Smooth muscle cell (in vitro differentiated cells): ENCODE measurements at regions not wholly inside any gene's neighbourhood (a gene's known extent, or its start where the extent isn't known, plus 50 kb on each side); places are given as distances from the start of the nearest gene placed in this dataset.

ENCODE experiments used
- DNase-seq: peaks from one replicate; lab custom pipeline; 2025; ENCODE audit not compliant: unreplicated experiment; lab: John Stamatoyannopoulos, UW
- H2AFZ ChIP-seq: fragments of 200-600 bp; sonication (generic); 2 replicates; pipeline ENCODE4 v1.6.0; 2016; ENCODE audit warnings: antibody characterized with exemption, low read depth, mild to moderate bottlenecking
- H3F3A ChIP-seq: fragments of 200-600 bp; sonication (generic); 2 replicates; pipeline ENCODE4 v1.6.0; 2017; ENCODE audit warnings: antibody characterized with exemption, low read depth
- H3K27ac ChIP-seq: fragments of 200-600 bp; sonication (generic); 2 replicates; pipeline ENCODE4 v1.5.1; 2016; ENCODE audit warnings: low read depth, mild to moderate bottlenecking
- H3K27me3 ChIP-seq: fragments of 200-600 bp; sonication (generic); 2 replicates; pipeline ENCODE4 v1.6.1; 2016; ENCODE audit warnings: low read depth, mild to moderate bottlenecking
- H3K36me3 ChIP-seq: fragments of 200-600 bp; sonication (generic); 2 replicates; pipeline ENCODE4 v1.5.1; 2016; ENCODE audit warnings: low read depth
- H3K4me1 ChIP-seq: fragments of 200-600 bp; sonication (generic); 2 replicates; pipeline ENCODE4 v1.5.1; 2016; ENCODE audit warnings: low read depth
- H3K4me2 ChIP-seq: fragments of 200-600 bp; sonication (generic); 2 replicates; pipeline ENCODE4 v1.6.0; 2016; ENCODE audit warnings: mild to moderate bottlenecking
- H3K4me3 ChIP-seq: fragments of 200-600 bp; sonication (generic); 2 replicates; pipeline ENCODE4 v1.5.1; 2016; ENCODE audit warnings: mild to moderate bottlenecking
- H3K79me2 ChIP-seq: fragments of 200-600 bp; sonication (generic); 2 replicates; pipeline ENCODE4 v1.6.0; 2016; ENCODE audit warnings: low read depth, mild to moderate bottlenecking
- H3K9ac ChIP-seq: fragments of 200-600 bp; sonication (generic); 2 replicates; pipeline ENCODE4 v1.6.0; 2016; ENCODE audit warnings: low read depth
- H3K9me3 ChIP-seq: fragments of 200-600 bp; sonication (generic); replicated peaks from 2 replicates; pipeline ENCODE4 v1.5.1; 2016; ENCODE audit warnings: low read depth
- H4K20me1 ChIP-seq: fragments of 200-600 bp; sonication (generic); 2 replicates; pipeline ENCODE4 v1.6.0; 2016; ENCODE audit warnings: low read depth
- WGBS: methylation state at CpG from one replicate; pipeline ENCODE4 v1.1.7; 2016; ENCODE audit warnings: low lambda C conversion rate; 5-methylcytosine and 5-hydroxymethylcytosine counted together
- TF ChIP-seq, protein P1 (sequence below): fragments of 200-600 bp; sonication (generic); IDR thresholded peaks from 2 replicates; pipeline ENCODE4 v1.5.1; 2017; ENCODE audit warnings: borderline replicate concordance, mild to moderate bottlenecking, antibody characterized with exemption; ENCODE audit not compliant: insufficient read depth, poor library complexity, severe bottlenecking

DNA sequence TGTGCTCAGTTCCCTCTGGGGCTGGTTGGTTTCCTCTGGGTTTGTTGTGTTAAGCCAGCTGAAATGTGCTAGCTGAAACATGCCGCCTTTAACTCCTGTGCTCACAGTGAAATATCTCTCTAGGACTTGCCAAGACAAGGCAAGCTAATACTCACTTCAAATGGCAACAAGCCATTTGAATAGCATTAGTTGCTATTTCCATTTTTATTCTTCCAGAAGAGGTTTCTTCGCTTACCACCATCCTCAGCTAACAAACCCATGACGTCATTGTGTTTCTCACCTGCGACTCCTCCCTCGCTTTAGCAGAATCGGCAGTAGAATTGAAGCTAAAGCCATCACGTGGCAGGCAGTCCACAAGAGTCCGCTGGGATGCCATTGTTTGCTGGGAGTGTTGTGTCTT is 61.3 kb downstream of the ZNF22 start:
- Histone ChIP-seq H3K79me2 (no peaks in the 10 kb centered on the region), H3K27me3 (no peaks in the 10 kb centered on the region), H3K9ac (no peak overlapping the region), H3K4me1 (no peaks in the 10 kb centered on the region), H3K36me3 (no peaks in the 10 kb centered on the region), H2AFZ (no peak overlapping the region), H3K27ac (no peak overlapping the region), H3F3A (no peaks in the 10 kb centered on the region), H3K4me2 (no peak overlapping the region), H3K4me3 (no peak overlapping the region), H4K20me1 (no peaks in the 10 kb centered on the region), H3K9me3 (no peaks in the 10 kb centered on the region)
- no peak for DNase-seq
- WGBS = 77% methylated on average over 8 of the region's 8 CpGs
- TF ChIP-seq, protein P1, sequence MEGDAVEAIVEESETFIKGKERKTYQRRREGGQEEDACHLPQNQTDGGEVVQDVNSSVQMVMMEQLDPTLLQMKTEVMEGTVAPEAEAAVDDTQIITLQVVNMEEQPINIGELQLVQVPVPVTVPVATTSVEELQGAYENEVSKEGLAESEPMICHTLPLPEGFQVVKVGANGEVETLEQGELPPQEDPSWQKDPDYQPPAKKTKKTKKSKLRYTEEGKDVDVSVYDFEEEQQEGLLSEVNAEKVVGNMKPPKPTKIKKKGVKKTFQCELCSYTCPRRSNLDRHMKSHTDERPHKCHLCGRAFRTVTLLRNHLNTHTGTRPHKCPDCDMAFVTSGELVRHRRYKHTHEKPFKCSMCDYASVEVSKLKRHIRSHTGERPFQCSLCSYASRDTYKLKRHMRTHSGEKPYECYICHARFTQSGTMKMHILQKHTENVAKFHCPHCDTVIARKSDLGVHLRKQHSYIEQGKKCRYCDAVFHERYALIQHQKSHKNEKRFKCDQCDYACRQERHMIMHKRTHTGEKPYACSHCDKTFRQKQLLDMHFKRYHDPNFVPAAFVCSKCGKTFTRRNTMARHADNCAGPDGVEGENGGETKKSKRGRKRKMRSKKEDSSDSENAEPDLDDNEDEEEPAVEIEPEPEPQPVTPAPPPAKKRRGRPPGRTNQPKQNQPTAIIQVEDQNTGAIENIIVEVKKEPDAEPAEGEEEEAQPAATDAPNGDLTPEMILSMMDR = no peak

DNA sequence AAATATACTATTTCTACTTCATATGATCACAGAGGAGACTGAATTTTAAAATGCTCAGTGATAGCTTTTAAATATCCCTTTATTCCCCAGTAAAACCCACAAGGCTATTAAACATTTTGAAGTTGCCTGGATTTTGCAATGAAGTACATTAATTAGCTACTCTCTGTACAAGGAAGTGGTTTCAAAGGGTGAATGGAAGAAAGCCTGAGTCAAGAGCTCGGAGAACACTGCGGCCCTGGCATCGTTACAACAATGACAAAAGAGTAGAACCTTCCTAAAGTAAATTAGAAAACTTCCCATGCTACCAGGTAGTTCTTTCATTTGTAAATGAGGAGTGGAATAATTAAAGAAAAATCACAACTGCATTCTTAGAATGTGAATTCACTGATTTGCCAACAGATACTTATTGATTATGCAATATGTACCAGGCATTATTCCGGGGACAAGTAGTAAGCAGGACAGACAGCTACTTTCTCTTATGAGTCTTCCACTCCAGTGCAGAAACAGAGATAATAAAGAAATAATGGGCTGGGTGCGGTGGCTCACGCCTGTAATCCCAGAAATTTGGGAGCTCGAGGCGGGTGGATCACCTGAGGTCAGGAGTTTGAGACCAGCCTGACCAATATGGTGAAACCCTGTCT is 63.0 kb downstream of the ZNF22 start:
- Histone ChIP-seq H3K36me3 (no peaks in the 10 kb centered on the region), H3K27me3 (no peaks in the 10 kb centered on the region), H3K9me3 (no peaks in the 10 kb centered on the region), H2AFZ (no peak overlapping the region), H3F3A (no peaks in the 10 kb centered on the region), H3K27ac (no peak overlapping the region), H3K79me2 (no peaks in the 10 kb centered on the region), H3K4me1 (no peaks in the 10 kb centered on the region), H3K4me3 (no peak overlapping the region), H4K20me1 (no peaks in the 10 kb centered on the region), H3K9ac (no peak overlapping the region), H3K4me2 (no peak overlapping the region)
- WGBS = 96% methylated on average over 8 of the region's 8 CpGs
- no peak for DNase-seq
- TF ChIP-seq, protein P1 = no peak

DNA sequence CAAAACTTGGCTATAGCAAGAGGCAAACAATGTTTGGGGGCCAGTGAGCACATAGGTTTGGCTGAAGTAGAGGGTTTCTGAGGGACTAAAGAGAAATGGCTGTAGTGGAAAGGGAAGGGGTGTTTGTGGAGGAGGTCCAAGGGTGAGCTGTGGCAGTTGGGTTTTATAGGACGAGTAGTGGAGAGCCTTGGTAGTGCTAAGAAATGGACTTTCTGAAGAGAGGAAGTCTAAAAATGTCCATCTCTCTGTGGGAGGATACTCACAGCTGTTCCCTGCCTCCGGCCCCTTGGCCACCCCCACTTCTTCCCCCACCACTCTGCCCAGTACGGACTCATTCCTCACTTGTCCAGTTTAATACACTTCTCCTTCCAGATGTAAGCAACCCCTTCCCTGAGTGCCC is 64.3 kb downstream of the ZNF22 start:
- DNase-seq = no peak
- Histone ChIP-seq H3K36me3 (no peaks in the 10 kb centered on the region), H3K79me2 (no peaks in the 10 kb centered on the region), H3K27ac (no peak overlapping the region), H3K9ac (no peak overlapping the region), H3K4me1 (no peaks in the 10 kb centered on the region), H3K27me3 (no peaks in the 10 kb centered on the region), H4K20me1 (no peaks in the 10 kb centered on the region), H3K4me3 (no peak overlapping the region), H2AFZ (no peak overlapping the region), H3K4me2 (no peak overlapping the region), H3K9me3 (no peaks in the 10 kb centered on the region), H3F3A (no peaks in the 10 kb centered on the region)
- TF ChIP-seq, protein P1 = no peak
- WGBS = 87% methylated on average over 3 of the region's 3 CpGs
